Naive thymus-derived CD8-positive, alpha-beta T cell (primary cell): ENCODE measurements at regions not wholly inside any gene's neighbourhood (a gene's known extent, or its start where the extent isn't known, plus 50 kb on each side); places are given as distances from the start of the nearest gene placed in this dataset.

Source experiments
- ATAC-seq, 2 donors: fragments of 150-1000 bp; cut with Tn5 transposase in 1 of 2; sonication (Bioruptor Pico), chemical (Tn5 transposase) in 1 of 2; 1 replicate in 1 of 2; 2 replicates in 1 of 2; pipeline ENCODE4 v1.10.0; 2021; ENCODE audit warnings: mild to moderate bottlenecking in 2 of 2, moderate library complexity in 2 of 2
- POLR2A ChIA-PET: fragments of 350-600 bp; sonication (Branson Sonifier 250); formaldehyde crosslinking; loops from one replicate; lab custom pipeline; 2021; ENCODE audit warnings: antibody characterized with exemption; lab: Charles Lee
- DNase-seq, 10 donors: peaks; one replicate each; pipeline versions ENCODE4 v3.0.0 to v3.0.0-alpha.2; 2020 to 2022
- H3K27ac Mint-ChIP-seq, 10 donors: one replicate each; pipeline ENCODE4 v1.8.0; 2020 to 2022; ENCODE audit warnings: mild to moderate bottlenecking in 10 of 10, mixed read lengths in 10 of 10, moderate library complexity in 4 of 10, inconsistent platforms in 1 of 10
- H3K27me3 Mint-ChIP-seq, 5 donors: one replicate each; pipeline ENCODE4 v1.8.0; 2021 to 2022; ENCODE audit warnings: mixed read lengths in 5 of 5
- H3K36me3 Mint-ChIP-seq, 3 donors: one replicate each; pipeline ENCODE4 v1.8.0; 2020 to 2022; ENCODE audit warnings: mixed read lengths in 3 of 3, mild to moderate bottlenecking in 2 of 3, inconsistent platforms in 1 of 3
- H3K4me1 Mint-ChIP-seq, 4 donors: one replicate each; pipeline ENCODE4 v1.8.0; 2021 to 2022; ENCODE audit warnings: mixed read lengths in 4 of 4
- H3K4me3 Mint-ChIP-seq, 10 donors: one replicate each; pipeline ENCODE4 v1.8.0; 2020 to 2022; ENCODE audit warnings: mild to moderate bottlenecking in 10 of 10, mixed read lengths in 10 of 10, moderate library complexity in 6 of 10, inconsistent platforms in 1 of 10
- H3K9me3 Mint-ChIP-seq, 9 donors: one replicate each; pipeline ENCODE4 v1.8.0; 2020 to 2022; ENCODE audit warnings: mixed read lengths in 9 of 9, mild to moderate bottlenecking in 3 of 9, inconsistent platforms in 1 of 9, moderate library complexity in 1 of 9

DNA sequence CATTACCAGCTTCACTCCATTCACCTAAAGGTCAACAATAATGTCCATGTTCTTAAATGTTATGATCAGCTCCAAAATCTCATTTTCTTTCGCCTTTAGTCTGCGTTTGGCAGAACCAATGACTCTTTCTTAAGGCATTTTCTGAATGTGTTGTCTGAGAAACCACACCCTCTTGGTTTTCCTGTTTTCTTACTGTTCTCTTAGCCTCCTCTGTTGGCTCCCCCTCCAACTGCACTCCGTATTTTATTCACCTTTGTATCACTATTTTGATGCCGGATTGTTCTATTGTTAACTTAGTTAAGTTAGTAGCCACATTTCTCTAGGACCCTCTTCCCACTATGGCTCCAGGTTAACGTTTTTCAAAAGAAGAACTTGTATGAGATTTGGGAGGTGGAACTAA is 185.6 kb downstream of the DMAC1 start:
- H3K27me3 Mint-ChIP-seq: no peaks in the 10 kb centered on the region
- H3K4me1 Mint-ChIP-seq: peaks cover 15 to 35% (median 33%) of the 10 kb centered on the region in 4 donors
- ATAC-seq: peak; percentile 83 to 94
- H3K9me3 Mint-ChIP-seq: peaks cover 0 to 10% (median 2%) of the 10 kb centered on the region in 9 donors
- H3K4me3 Mint-ChIP-seq: peak overlapping the region; percentile 56 to 84 (median 73)
- peak overlapping the region; percentile 61 to 95 (median 74) for H3K27ac Mint-ChIP-seq
- peaks cover 0 to 5% (median 4%) of the 10 kb centered on the region in 3 donors for H3K36me3 Mint-ChIP-seq
- DNase-seq: peak in 3 of 10 donors; percentile 25 to 51 (median 48)
- POLR2A ChIA-PET: no interaction called here

DNA sequence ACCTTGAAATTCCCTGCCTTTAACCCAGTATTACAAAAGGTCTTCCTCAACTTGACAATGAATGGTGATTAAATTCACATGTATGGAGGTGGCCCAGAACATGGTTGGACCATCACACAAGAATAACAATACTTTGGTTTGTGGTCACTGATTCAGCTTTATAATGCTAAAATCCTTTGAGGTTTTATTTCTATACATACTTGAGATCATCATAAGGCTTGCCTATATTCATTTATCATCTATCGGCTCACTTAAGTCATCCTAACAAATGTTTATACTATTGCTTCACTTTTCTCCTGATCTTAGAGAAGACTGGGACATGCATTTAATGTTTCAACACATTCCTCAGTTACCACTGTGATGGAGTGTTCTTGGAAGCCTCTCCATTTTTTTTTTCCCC is 191.3 kb downstream of the DMAC1 start:
- H3K36me3 Mint-ChIP-seq: peaks cover 0 to 5% (median 4%) of the 10 kb centered on the region in 3 donors
- no peak overlapping the region for H3K27ac Mint-ChIP-seq
- peaks cover 6 to 10% (median 8%) of the 10 kb centered on the region in 4 donors for H3K4me1 Mint-ChIP-seq
- DNase-seq: no peak
- POLR2A ChIA-PET: no interaction called here
- no peak overlapping the region for H3K4me3 Mint-ChIP-seq
- ATAC-seq: no peak
- peaks cover 0 to 10% (median 2%) of the 10 kb centered on the region in 9 donors for H3K9me3 Mint-ChIP-seq
- H3K27me3 Mint-ChIP-seq: no peaks in the 10 kb centered on the region

DNA sequence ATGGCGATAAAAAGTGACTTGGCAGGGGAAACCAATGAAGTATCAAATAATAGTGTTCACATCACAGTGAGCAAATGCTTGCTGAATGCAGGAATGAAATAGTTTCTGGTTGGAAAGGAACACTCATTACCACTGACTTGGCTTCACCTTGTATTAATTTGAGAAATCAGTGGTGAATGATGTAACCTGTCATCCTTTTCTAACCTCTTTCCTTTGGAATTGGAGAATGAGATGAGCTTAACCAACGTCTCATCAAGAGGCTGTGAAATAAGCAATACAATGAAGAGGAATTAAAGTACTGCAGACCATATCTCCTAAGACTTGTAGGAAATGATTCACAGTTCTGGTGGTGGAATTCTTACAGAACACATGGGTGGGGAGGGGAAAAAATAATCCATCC is 192.2 kb downstream of the DMAC1 start:
- Mint-ChIP-seq H3K4me3 (no peak overlapping the region), H3K9me3 (peaks cover 0 to 10% (median 2%) of the 10 kb centered on the region in 9 donors), H3K36me3 (peaks cover 0 to 5% (median 4%) of the 10 kb centered on the region in 3 donors), H3K27ac (no peak overlapping the region), H3K27me3 (no peaks in the 10 kb centered on the region), H3K4me1 (peaks cover 2 to 7% (median 4%) of the 10 kb centered on the region in 4 donors)
- POLR2A ChIA-PET: no interaction called here
- no peak for ATAC-seq
- DNase-seq: no peak

DNA sequence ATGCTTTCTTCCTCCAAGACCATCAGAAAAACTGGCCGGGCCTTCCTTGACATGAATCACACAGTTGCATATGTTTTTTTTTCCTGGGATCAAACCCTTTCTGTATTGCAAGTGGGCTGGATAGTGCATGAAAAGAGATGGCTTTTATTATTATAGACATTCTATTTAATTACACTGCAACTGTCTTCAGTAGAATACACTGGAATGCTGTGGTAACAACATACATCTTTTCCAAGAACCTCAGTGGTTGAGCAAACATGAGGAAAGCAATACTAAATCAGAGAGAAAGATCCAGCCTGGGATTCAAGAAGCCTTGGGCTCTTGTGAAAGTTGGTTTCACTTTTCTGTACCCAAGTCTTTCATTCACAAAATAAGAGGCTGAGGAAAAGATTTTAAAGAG is 193.0 kb downstream of the DMAC1 start:
- no peak overlapping the region for H3K4me3 Mint-ChIP-seq
- DNase-seq: no peak
- no peak for ATAC-seq
- H3K27me3 Mint-ChIP-seq: no peaks in the 10 kb centered on the region
- peaks cover 0 to 7% (median 1%) of the 10 kb centered on the region in 9 donors for H3K9me3 Mint-ChIP-seq
- peaks cover 0 to 7% (median 4%) of the 10 kb centered on the region in 4 donors for H3K4me1 Mint-ChIP-seq
- POLR2A ChIA-PET: no interaction called here
- no peak overlapping the region for H3K27ac Mint-ChIP-seq
- H3K36me3 Mint-ChIP-seq: peaks cover 0 to 4% (median 2%) of the 10 kb centered on the region in 3 donors

DNA sequence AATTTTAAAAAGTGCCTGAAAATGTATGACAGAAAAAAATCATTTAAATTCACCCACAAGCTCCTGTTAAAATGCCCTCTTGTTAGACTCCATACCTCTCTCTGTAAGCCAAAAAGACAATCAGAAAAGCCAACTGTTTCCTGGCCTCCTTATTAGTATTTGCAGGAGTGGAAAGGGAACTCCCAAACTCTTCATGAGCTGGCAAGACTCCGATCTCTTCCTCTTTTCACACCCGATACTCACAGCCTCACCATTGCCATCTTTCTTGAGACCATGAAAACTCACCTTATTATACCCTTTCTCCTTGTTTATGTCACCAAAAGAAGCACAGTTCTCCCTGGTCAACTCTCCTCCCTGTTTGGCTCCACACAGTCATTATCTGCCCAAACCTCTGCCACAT is 197.8 kb downstream of the DMAC1 start:
- peak overlapping the region in 3 of 10 donors; percentile 8 to 35 (median 9) for H3K27ac Mint-ChIP-seq
- no peaks in the 10 kb centered on the region for H3K27me3 Mint-ChIP-seq
- H3K4me3 Mint-ChIP-seq: no peak overlapping the region
- ATAC-seq (no peak), DNase-seq (no peak)
- POLR2A ChIA-PET: no interaction called here
- no peaks in the 10 kb centered on the region for H3K9me3 Mint-ChIP-seq
- H3K36me3 Mint-ChIP-seq: no peaks in the 10 kb centered on the region
- peaks cover 0 to 2% (median 0%) of the 10 kb centered on the region in 4 donors for H3K4me1 Mint-ChIP-seq

DNA sequence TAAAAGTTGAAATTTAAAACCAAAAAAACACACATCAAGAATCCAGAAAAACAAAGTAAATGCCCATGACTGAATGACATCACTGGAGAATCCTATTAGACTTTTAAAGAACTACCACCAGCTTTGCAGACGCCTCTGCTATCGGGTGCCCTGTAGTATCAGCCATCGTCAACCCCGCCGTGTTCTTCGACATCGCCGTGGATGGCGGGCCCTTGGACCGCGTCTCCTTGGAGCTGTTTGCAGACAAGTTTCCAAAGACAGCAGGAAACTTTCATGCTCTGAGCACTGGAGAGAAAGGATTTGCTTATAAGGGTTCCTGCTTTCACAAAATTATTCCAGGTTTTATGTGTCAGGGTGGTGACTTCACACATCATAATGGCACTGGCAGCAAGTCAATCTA is 201.9 kb downstream of the DMAC1 start:
- no peaks in the 10 kb centered on the region for H3K4me1 Mint-ChIP-seq
- H3K27ac Mint-ChIP-seq: no peak overlapping the region
- DNase-seq (no peak), ATAC-seq (no peak)
- H3K27me3 Mint-ChIP-seq: no peaks in the 10 kb centered on the region
- H3K36me3 Mint-ChIP-seq: peaks cover 0 to 24% (median 18%) of the 10 kb centered on the region in 3 donors
- POLR2A ChIA-PET: interaction anchor here (0.7 kb wide), 1 partner anchor 45 kb away, joined by 6 read pairs; no protein-coding TSS in a partner anchor
- no peak overlapping the region for H3K4me3 Mint-ChIP-seq
- H3K9me3 Mint-ChIP-seq: peaks cover 5 to 34% (median 19%) of the 10 kb centered on the region in 9 donors

DNA sequence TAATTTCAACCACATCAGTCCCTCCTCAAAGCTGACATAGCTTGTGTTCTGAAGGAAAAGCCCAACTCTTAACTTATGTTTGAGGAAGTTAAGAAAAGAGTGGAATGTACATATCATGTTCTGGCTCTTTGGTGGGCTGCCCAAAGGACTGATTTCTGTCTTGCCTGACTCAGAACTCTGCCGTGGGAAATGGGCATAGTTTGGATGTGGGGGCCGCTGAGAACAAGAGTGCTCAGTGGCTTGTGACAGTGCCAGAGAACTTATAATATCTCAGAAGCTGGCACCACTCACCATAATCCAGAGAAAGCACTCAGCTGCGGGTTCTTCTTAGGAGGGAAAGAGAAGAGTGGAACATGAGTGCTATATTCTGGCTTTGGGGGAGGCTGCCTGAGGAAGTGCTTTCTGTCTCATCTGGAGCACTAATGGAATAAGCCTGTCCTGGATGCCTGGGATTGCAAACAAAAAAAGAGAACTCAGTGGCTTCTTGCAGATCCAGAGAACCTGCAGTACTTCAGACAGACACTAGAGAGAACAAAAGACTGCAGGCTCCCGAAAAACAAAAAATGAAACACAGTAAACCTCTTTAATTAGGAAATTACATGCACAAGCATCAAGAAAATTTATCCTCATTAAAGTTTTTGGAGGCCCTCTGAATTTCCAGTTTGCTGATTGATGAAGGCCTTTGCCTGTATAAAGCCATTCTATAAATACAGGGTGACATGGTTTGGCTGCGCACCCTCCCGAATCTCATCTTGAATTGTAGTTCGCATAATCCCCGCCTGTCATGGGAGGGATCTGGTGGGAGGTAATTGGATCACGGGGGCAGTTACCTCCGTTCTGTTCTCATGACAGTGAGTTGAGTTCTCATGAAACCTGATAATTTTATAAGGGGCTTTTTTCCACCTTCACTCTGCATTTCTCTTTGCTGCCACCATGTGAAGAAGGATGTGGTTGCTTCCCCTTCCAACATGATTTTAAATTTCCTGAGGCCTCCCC is 207.0 kb downstream of the DMAC1 start:
- Mint-ChIP-seq H3K27me3 (no peaks in the 10 kb centered on the region), H3K36me3 (peaks cover 0 to 28% (median 22%) of the 10 kb centered on the region in 3 donors)
- ATAC-seq: no peak

DNA sequence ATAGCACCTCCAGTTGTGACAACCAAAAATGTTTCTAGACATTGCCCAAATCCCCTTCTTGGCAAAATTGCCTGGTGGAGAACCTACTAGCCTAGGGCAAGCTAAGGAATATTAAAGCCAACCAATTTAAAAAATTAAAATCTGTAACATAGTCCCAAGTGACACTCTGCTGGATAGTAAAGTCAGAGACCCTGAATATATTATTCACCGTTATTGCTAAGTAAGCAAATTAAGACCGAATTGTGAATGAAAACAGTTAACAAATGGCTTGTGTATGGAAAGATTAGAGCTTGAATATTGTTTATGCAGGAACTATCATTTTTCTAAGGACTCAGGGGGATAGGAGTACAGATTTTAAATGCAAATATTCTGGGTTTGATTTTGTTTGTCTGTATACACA is 208.1 kb downstream of the DMAC1 start:
- H3K4me3 Mint-ChIP-seq: no peak overlapping the region
- H3K4me1 Mint-ChIP-seq: no peaks in the 10 kb centered on the region
- no peaks in the 10 kb centered on the region for H3K27me3 Mint-ChIP-seq
- no peak for DNase-seq
- H3K27ac Mint-ChIP-seq: no peak overlapping the region
- peaks cover 6 to 34% (median 21%) of the 10 kb centered on the region in 9 donors for H3K9me3 Mint-ChIP-seq
- H3K36me3 Mint-ChIP-seq: peaks cover 0 to 28% (median 22%) of the 10 kb centered on the region in 3 donors
- POLR2A ChIA-PET: no interaction called here
- ATAC-seq: no peak

More for the DNA sequence above, 207.0 kb downstream of the DMAC1 start:
- POLR2A ChIA-PET: no interaction called here
- peaks cover 5 to 34% (median 21%) of the 10 kb centered on the region in 9 donors for H3K9me3 Mint-ChIP-seq
- no peak for DNase-seq
- no peaks in the 10 kb centered on the region for H3K4me1 Mint-ChIP-seq
- no peak overlapping the region for H3K27ac Mint-ChIP-seq
- H3K4me3 Mint-ChIP-seq: no peak overlapping the region

DNA sequence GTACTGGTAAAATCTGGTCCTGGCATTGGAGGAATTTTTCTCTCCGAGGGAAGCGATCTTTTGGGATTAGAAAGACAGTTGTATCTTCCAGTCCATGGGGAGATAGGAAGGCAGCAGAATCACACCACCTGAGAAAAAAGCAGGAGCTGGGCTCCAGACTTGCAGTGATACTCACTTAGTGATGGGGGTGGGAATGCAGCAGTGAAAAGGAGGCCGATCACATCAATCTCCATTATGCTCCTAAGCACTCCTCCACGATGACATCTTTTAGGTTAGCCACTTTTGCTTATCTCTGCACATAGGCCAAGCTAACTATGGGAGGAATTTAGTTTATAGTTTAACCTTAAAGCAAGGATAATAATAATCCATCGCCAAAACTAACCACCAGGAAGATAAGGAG is 219.0 kb downstream of the DMAC1 start:
- Mint-ChIP-seq H3K27ac (no peak overlapping the region), H3K9me3 (peaks cover 0 to 4% (median 0%) of the 10 kb centered on the region in 9 donors), H3K4me3 (no peak overlapping the region), H3K36me3 (peaks cover 0 to 5% (median 0%) of the 10 kb centered on the region in 3 donors), H3K4me1 (peaks cover 0 to 3% (median 0%) of the 10 kb centered on the region in 4 donors), H3K27me3 (no peaks in the 10 kb centered on the region)
- no peak for DNase-seq
- ATAC-seq: no peak
- POLR2A ChIA-PET: no interaction called here

DNA sequence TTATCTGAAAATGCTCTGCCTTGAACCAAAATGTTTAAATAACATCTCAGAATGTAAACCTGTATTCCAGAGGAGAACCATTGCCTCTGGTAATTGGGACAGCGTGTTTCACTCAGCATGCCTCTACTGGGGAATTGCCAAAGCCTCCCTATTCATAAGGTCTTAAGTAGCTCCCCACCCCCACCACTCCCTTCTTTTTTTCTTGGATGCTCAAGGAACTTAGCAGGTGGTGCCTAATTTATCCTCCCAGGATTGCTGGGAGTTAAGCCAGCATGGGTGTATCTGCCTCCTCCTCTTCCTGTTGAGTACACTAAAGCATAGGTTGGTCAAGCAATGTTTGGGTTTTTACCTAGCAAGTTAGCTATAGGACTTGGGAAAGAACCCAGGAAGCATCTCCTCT is 220.2 kb downstream of the DMAC1 start:
- Mint-ChIP-seq H3K36me3 (no peaks in the 10 kb centered on the region), H3K27me3 (no peaks in the 10 kb centered on the region), H3K4me3 (no peak overlapping the region), H3K27ac (no peak overlapping the region), H3K4me1 (peaks cover 0 to 3% (median 0%) of the 10 kb centered on the region in 4 donors), H3K9me3 (peaks cover 0 to 2% (median 0%) of the 10 kb centered on the region in 9 donors)
- ATAC-seq: no peak
- no peak for DNase-seq
- POLR2A ChIA-PET: no interaction called here

DNA sequence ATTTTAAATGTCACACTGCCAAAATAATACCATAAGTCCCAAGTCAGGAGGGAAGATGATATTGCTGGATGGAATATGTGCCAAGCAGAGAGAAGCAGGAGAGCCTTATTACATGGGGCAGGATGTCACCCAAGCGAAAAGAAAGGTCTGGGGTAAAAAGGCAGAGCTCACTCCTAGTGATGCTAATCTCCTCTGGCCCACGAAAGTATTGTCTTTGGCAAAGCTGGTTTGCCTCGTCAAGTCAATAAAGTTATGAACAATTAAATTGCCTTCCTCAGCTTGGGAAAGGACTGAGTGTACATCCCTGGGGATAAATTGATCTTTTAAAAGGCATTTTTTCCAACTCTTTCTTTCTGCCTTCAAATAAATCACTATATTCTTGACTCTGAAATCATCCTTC is 220.6 kb downstream of the DMAC1 start:
- H3K4me1 Mint-ChIP-seq: peaks cover 0 to 3% (median 0%) of the 10 kb centered on the region in 4 donors
- no peak overlapping the region for H3K27ac Mint-ChIP-seq
- H3K36me3 Mint-ChIP-seq: no peaks in the 10 kb centered on the region
- DNase-seq (no peak), ATAC-seq (no peak)
- POLR2A ChIA-PET: no interaction called here
- no peaks in the 10 kb centered on the region for H3K27me3 Mint-ChIP-seq
- no peak overlapping the region for H3K4me3 Mint-ChIP-seq
- H3K9me3 Mint-ChIP-seq: peaks cover 0 to 2% (median 0%) of the 10 kb centered on the region in 9 donors

DNA sequence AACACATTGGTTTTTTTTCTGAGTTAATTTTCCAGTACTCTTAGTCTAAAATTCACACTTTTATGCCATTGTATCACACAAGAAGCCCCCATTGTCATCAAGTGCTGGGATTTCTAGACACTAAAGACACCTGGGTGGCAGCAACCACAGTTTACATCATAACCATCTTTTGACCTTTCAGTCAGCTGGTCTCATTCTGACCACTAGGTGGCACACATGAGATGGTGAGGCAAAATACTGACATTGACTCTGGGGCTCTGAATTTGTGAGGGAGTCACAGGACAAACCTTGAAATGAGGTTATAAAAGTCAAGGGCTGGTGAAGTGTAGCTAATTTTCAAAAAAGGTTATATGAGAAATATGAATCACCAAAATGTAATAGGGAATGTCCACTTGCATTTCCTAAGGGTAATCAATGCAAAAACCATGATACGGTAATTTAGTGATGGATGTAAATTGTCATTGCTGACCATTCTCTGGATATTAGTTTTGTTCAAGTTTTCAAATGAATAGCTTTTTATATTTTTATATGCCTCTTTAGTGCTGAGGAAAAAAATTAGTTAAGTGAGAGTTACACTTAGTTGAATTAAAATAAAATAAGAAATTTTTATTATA is 229.4 kb downstream of the DMAC1 start:
- Mint-ChIP-seq H3K4me3 (no peak overlapping the region), H3K9me3 (no peaks in the 10 kb centered on the region), H3K36me3 (no peaks in the 10 kb centered on the region), H3K4me1 (peaks cover 0 to 3% (median under 1%) of the 10 kb centered on the region in 4 donors), H3K27ac (peak overlapping the region in 1 of 10 donors; percentile 6), H3K27me3 (peaks cover 3 to 13% (median 7%) of the 10 kb centered on the region in 5 donors)
- POLR2A ChIA-PET: no interaction called here
- DNase-seq (peak; percentile 24 to 84 (median 62)), ATAC-seq (peak; percentile 77 to 80)

DNA sequence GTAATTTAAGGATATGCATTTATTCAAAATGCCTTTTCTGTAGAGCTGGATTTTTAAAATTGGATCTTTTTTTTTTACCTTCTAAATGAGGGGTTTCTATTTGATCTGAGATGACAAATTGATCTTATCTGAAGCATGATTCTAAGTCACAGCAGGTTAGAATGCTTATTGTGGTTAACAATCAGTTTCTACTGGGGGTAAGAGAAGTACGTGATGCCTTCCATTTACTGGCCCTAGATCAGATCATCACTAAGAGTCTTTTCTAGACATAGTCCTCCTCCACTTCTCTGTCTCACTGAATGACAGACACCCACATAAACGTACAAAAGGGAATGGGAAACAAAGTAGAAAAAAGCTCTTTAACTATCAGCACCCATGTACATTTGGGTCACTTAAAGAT is 231.9 kb downstream of the DMAC1 start:
- H3K4me1 Mint-ChIP-seq: peaks cover 0 to 3% (median under 1%) of the 10 kb centered on the region in 4 donors
- peaks cover 3 to 13% (median 8%) of the 10 kb centered on the region in 5 donors for H3K27me3 Mint-ChIP-seq
- ATAC-seq (no peak), DNase-seq (no peak)
- POLR2A ChIA-PET: no interaction called here
- no peaks in the 10 kb centered on the region for H3K9me3 Mint-ChIP-seq
- no peak overlapping the region for H3K27ac Mint-ChIP-seq
- H3K4me3 Mint-ChIP-seq: no peak overlapping the region
- no peaks in the 10 kb centered on the region for H3K36me3 Mint-ChIP-seq
